Thymus (tissue), 11 donors: ENCODE measurements at regions not wholly inside any gene's neighbourhood (a gene's known extent, or its start where the extent isn't known, plus 50 kb on each side); places are given as distances from the start of the nearest gene placed in this dataset.
A peak's percentile ranks its signal among the peaks of the same experiment; 100 is the strongest.

Experiments
- DNase-seq, 9 donors: peaks; one replicate each; pipeline ENCODE4 v3.0.0-alpha.2; 2013; ENCODE audit warnings: low spot score in 9 of 9, low read depth in 6 of 9, missing footprints in 1 of 9
- H3K27ac ChIP-seq, 2 donors: one replicate each; pipeline ENCODE4 v1.5.1; 2013; ENCODE audit warnings: control low read depth in 1 of 2, low read depth in 1 of 2, low read length in 1 of 2, mild to moderate bottlenecking in 1 of 2, moderate library complexity in 1 of 2
- H3K27me3 ChIP-seq, 2 donors: one replicate each; pipeline ENCODE4 v1.5.1; 2013; ENCODE audit warnings: low read length in 1 of 2; ENCODE audit not compliant: control insufficient read depth in 2 of 2, insufficient read depth in 1 of 2
- H3K36me3 ChIP-seq, 2 donors: one replicate each; pipeline ENCODE4 v1.5.1; 2013; ENCODE audit warnings: low read length in 1 of 2, mild to moderate bottlenecking in 1 of 2, moderate library complexity in 1 of 2; ENCODE audit not compliant: control insufficient read depth in 2 of 2, insufficient read depth in 2 of 2
- H3K4me1 ChIP-seq, 2 donors: one replicate each; pipeline ENCODE4 v1.5.1; 2013; ENCODE audit warnings: low read length in 2 of 2; ENCODE audit not compliant: control insufficient read depth in 2 of 2, insufficient read depth in 2 of 2
- H3K4me3 ChIP-seq, 2 donors: one replicate each; pipeline ENCODE4 v1.5.1; 2013; ENCODE audit warnings: low read length in 2 of 2, control low read depth in 1 of 2, mild to moderate bottlenecking in 1 of 2
- H3K9me3 ChIP-seq, 2 donors: one replicate each; pipeline ENCODE4 v1.5.1; 2013; ENCODE audit warnings: low read length in 1 of 2, mild to moderate bottlenecking in 1 of 2; ENCODE audit not compliant: control insufficient read depth in 2 of 2, insufficient read depth in 1 of 2
- WGBS: extraction: QIAGEN DNeasy Blood & Tissue Kit; methylation state at CpG from one replicate; pipeline ENCODE4 v1.1.7; 2013; 5-methylcytosine and 5-hydroxymethylcytosine counted together
- donor health status: healthy.

- H3K36me3 ChIP-seq: no peaks in the 10 kb centered on the region
- H3K9me3 ChIP-seq: no peaks in the 10 kb centered on the region
- no peak overlapping the region for H3K4me3 ChIP-seq
- 24% methylated on average over 5 of the region's 5 CpGs for WGBS
- H3K27ac ChIP-seq: no peak overlapping the region
- DNase-seq: no peak
- H3K27me3 ChIP-seq: no peaks in the 10 kb centered on the region
- H3K4me1 ChIP-seq: peaks cover 0 to 3% of the 10 kb centered on the region in 2 donors
Observed at GRCh38 chr1:239831577-239832355, 259.9 kb upstream of the FMN2 start.

DNA sequence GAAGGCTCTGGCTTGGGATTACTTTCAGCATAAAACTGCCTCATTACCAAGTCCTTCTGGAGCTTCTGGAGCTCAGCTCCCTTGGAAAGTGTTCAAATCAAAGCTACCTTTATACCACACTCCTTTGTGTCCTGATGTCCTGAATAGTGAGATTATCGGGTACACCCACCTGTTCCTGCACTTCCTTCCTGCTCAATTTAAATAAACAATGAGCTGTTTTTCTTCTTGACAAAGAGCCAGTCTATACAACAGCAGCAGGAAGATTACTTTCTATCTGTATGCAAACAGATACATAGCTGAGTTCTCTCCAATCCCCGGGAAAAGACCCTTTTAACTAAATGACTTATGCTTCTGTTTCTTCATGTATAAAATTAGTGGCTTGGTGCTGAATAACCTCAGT, 258.0 kb upstream of the FMN2 start:
- Histone ChIP-seq H3K36me3 (no peaks in the 10 kb centered on the region), H3K27me3 (no peaks in the 10 kb centered on the region), H3K4me3 (no peak overlapping the region), H3K4me1 (peaks cover 0 to 3% of the 10 kb centered on the region in 2 donors), H3K9me3 (no peaks in the 10 kb centered on the region), H3K27ac (no peak overlapping the region)
- WGBS: 39% methylated on average over 2 of the region's 2 CpGs
- DNase-seq: no peak

- 94% methylated on average over 7 of the region's 7 CpGs for WGBS
- no peak overlapping the region for H3K27ac ChIP-seq
- no peaks in the 10 kb centered on the region for H3K9me3 ChIP-seq
- H3K27me3 ChIP-seq: no peaks in the 10 kb centered on the region
- DNase-seq: no peak
- peaks cover 0 to 3% of the 10 kb centered on the region in 2 donors for H3K4me1 ChIP-seq
- H3K36me3 ChIP-seq: no peaks in the 10 kb centered on the region
- H3K4me3 ChIP-seq: no peak overlapping the region
Observed at GRCh38 chr1:239835946-239836440, 255.7 kb upstream of the FMN2 start.

- no peaks in the 10 kb centered on the region for H3K36me3 ChIP-seq
- DNase-seq: no peak
- no peaks in the 10 kb centered on the region for H3K27me3 ChIP-seq
- WGBS: 98% methylated on average over 1 of the region's 1 CpG
- H3K27ac ChIP-seq: no peak overlapping the region
- H3K4me3 ChIP-seq: no peak overlapping the region
- no peaks in the 10 kb centered on the region for H3K9me3 ChIP-seq
- H3K4me1 ChIP-seq: no peaks in the 10 kb centered on the region
Observed at GRCh38 chr1:239840336-239840735, 251.3 kb upstream of the FMN2 start.

- Histone ChIP-seq H3K4me1 (no peaks in the 10 kb centered on the region), H3K4me3 (no peak overlapping the region), H3K9me3 (no peaks in the 10 kb centered on the region), H3K27me3 (no peaks in the 10 kb centered on the region), H3K27ac (no peak overlapping the region), H3K36me3 (no peaks in the 10 kb centered on the region)
- 96% methylated on average over 3 of the region's 3 CpGs for WGBS
- no peak for DNase-seq
Observed at GRCh38 chr1:239840790-239841189, 250.9 kb upstream of the FMN2 start.

- Histone ChIP-seq H3K9me3 (no peaks in the 10 kb centered on the region), H3K4me3 (no peak overlapping the region), H3K36me3 (no peaks in the 10 kb centered on the region), H3K4me1 (no peaks in the 10 kb centered on the region), H3K27ac (no peak overlapping the region), H3K27me3 (no peaks in the 10 kb centered on the region)
- DNase-seq: peak in 1 of 9 donors; percentile 6
- 97% methylated on average over 2 of the region's 2 CpGs for WGBS
Observed at GRCh38 chr1:239841631-239842030, 250.1 kb upstream of the FMN2 start.

GRCh38 chr1:239843541-239843940, 248.1 kb upstream of the FMN2 start:
- 64% methylated on average over 2 of the region's 2 CpGs for WGBS

DNA sequence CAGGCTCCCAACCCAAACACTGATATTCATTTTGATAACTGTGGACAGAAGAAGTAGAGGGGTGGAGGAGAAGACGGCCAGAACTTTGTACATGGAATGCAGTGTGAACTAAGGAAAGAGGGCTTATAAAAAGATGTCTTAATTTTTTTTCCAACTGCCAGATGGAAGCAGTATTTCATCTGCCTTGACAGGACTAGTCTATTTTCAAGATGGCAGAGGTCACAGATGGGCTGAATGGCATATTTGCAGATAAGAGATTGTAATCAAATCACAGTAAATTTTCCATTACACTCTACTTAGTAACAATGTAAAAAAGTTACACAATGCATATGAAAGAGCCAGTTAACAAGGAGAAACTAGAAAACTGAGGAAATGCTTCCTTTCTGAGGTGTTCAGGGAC, 246.8 kb upstream of the FMN2 start:
- Histone ChIP-seq H3K4me3 (no peak overlapping the region), H3K9me3 (no peaks in the 10 kb centered on the region), H3K27me3 (no peaks in the 10 kb centered on the region), H3K27ac (no peak overlapping the region), H3K4me1 (no peaks in the 10 kb centered on the region), H3K36me3 (no peaks in the 10 kb centered on the region)
- 89% methylated on average over 1 of the region's 1 CpG for WGBS
- DNase-seq: no peak

More at GRCh38 chr1:239843541-239843940, 248.1 kb upstream of the FMN2 start:
- Histone ChIP-seq H3K27ac (no peak overlapping the region), H3K4me3 (no peak overlapping the region), H3K27me3 (no peaks in the 10 kb centered on the region), H3K36me3 (no peaks in the 10 kb centered on the region), H3K9me3 (no peaks in the 10 kb centered on the region), H3K4me1 (no peaks in the 10 kb centered on the region)
- no peak for DNase-seq

- WGBS: 89% methylated on average over 2 of the region's 2 CpGs
Observed at GRCh38 chr1:239854922-239855321, 236.8 kb upstream of the FMN2 start.

More at GRCh38 chr1:239854922-239855321, 236.8 kb upstream of the FMN2 start:
- Histone ChIP-seq H3K27me3 (no peaks in the 10 kb centered on the region), H3K36me3 (no peaks in the 10 kb centered on the region), H3K9me3 (no peaks in the 10 kb centered on the region), H3K4me3 (no peak overlapping the region), H3K4me1 (no peaks in the 10 kb centered on the region), H3K27ac (no peak overlapping the region)
- DNase-seq: no peak
